Keratinocyte (primary cell): ENCODE measurements at regions not wholly inside any gene's neighbourhood (a gene's known extent, or its start where the extent isn't known, plus 50 kb on each side); places are given as distances from the start of the nearest gene placed in this dataset.

ENCODE experiments used
- DNase-seq: peaks from one replicate; pipeline ENCODE4 v3.0.0-alpha.2; 2011; ENCODE audit warnings: low read depth, missing footprints, low spot score
- FAIRE-seq: peaks from 2 replicates; lab custom pipeline; 2011; peaks lifted over from hg19 to GRCh38; lab: Jason Lieb, UNC
- H2AFZ ChIP-seq: 2 replicates; pipeline ENCODE4 v1.6.0; 2012; ENCODE audit warnings: low read length, control low read depth, inconsistent platforms; ENCODE audit not compliant: control insufficient read depth
- H3K27ac ChIP-seq: 2 replicates; pipeline ENCODE4 v1.5.1; 2011; ENCODE audit warnings: low read length; ENCODE audit not compliant: control insufficient read depth, insufficient read depth
- H3K27me3 ChIP-seq: 3 replicates; pipeline ENCODE4 v1.6.0; 2011; ENCODE audit warnings: low read length; ENCODE audit not compliant: control insufficient read depth, insufficient read depth; ENCODE audit errors: extremely low read depth
- H3K36me3 ChIP-seq, 2 experiments: 2 replicates in 1 of 2; 3 replicates in 1 of 2; pipeline ENCODE4 v1.5.1; 2011; ENCODE audit warnings: low read length in 2 of 2, mild to moderate bottlenecking in 1 of 2; ENCODE audit not compliant: control insufficient read depth in 2 of 2, insufficient read depth in 2 of 2; ENCODE audit errors: extremely low read depth in 1 of 2
- H3K4me1 ChIP-seq: 3 replicates; pipeline ENCODE4 v1.5.1; 2011; ENCODE audit warnings: low read length; ENCODE audit not compliant: control insufficient read depth, insufficient read depth; ENCODE audit errors: extremely low read depth
- H3K4me2 ChIP-seq: 3 replicates; pipeline ENCODE4 v1.6.0; 2011; ENCODE audit warnings: low read depth, low read length; ENCODE audit not compliant: control insufficient read depth, insufficient read depth; ENCODE audit errors: extremely low read depth
- H3K4me3 ChIP-seq, 3 experiments: fragments of 200-600 bp in 1 of 3; sonication (generic) in 1 of 3; 2 replicates in 2 of 3; 3 replicates in 1 of 3; pipeline ENCODE4 v1.5.1; 2011 to 2016; ENCODE audit warnings: low read length in 3 of 3, mild to moderate bottlenecking in 3 of 3, control low read depth in 2 of 3, inconsistent platforms in 1 of 3, low read depth in 1 of 3, mixed read lengths in 1 of 3, mixed run types in 1 of 3, moderate library complexity in 1 of 3; ENCODE audit not compliant: control insufficient read depth in 2 of 3, insufficient read depth in 2 of 3; ENCODE audit errors: extremely low read depth in 1 of 3
- H3K79me2 ChIP-seq: 2 replicates; pipeline ENCODE4 v1.6.0; 2012; ENCODE audit warnings: low read length; ENCODE audit not compliant: control insufficient read depth, insufficient read depth
- H3K9ac ChIP-seq: 3 replicates; pipeline ENCODE4 v1.6.0; 2011; ENCODE audit warnings: low read length; ENCODE audit not compliant: control insufficient read depth, insufficient read depth; ENCODE audit errors: extremely low read depth
- H3K9me1 ChIP-seq: 3 replicates; pipeline ENCODE4 v1.6.0; 2011; ENCODE audit warnings: low read length; ENCODE audit not compliant: control insufficient read depth, insufficient read depth; ENCODE audit errors: extremely low read depth
- H3K9me3 ChIP-seq: 2 replicates; pipeline ENCODE4 v1.5.1; 2012; ENCODE audit warnings: low read depth, low read length; ENCODE audit not compliant: control insufficient read depth
- H4K20me1 ChIP-seq: 3 replicates; pipeline ENCODE4 v1.6.0; 2011; ENCODE audit warnings: low read length; ENCODE audit not compliant: control insufficient read depth, insufficient read depth; ENCODE audit errors: extremely low read depth
- CTCF ChIP-seq, 3 experiments: IDR thresholded peaks in 1 of 3; conservative IDR thresholded peaks in 1 of 3; optimal IDR thresholded peaks in 1 of 3; 2 replicates in 2 of 3; 3 replicates in 1 of 3; pipeline versions ENCODE3 to v1.5.1; 2011; ENCODE audit warnings: low read length in 3 of 3, mild to moderate bottlenecking in 3 of 3, moderate library complexity in 2 of 3, control low read depth in 1 of 3, inconsistent platforms in 1 of 3; ENCODE audit not compliant: insufficient read depth in 2 of 3; ENCODE audit errors: extremely low read depth in 1 of 3
- EZH2 ChIP-seq: IDR thresholded peaks from one replicate; pipeline ENCODE4 v1.6.1; 2012; ENCODE audit warnings: inconsistent platforms, mild to moderate bottlenecking, low read length, moderate library complexity
- dilution Hi-C: fragments of 300-500 bp; cut with MboI; formaldehyde crosslinking; loops from one replicate; pipeline ENCODE4 v1.7.0; 2020; ENCODE audit warnings: low sequenced_read_pairs; ENCODE audit not compliant: extremely low pct_ligation_motif_present

- Histone ChIP-seq H3K9ac (no peak overlapping the region), H3K27ac (no peak overlapping the region), H3K79me2 (no peaks in the 10 kb centered on the region), H3K4me3 (no peak overlapping the region), H3K9me1 (no peaks in the 10 kb centered on the region), H3K36me3 (no peaks in the 10 kb centered on the region), H3K27me3 (no peaks in the 10 kb centered on the region), H4K20me1 (no peaks in the 10 kb centered on the region), H3K4me2 (no peak overlapping the region), H3K4me1 (no peaks in the 10 kb centered on the region), H2AFZ (no peak overlapping the region), H3K9me3 (no peaks in the 10 kb centered on the region)
- TF ChIP-seq EZH2 = no peak
- no peak for TF ChIP-seq CTCF (optimal IDR thresholded peaks at IDR 0.05 in 1 of 3, IDR thresholded peaks at IDR 0.05 in 1 of 3, conservative IDR thresholded peaks at IDR 0.05 in 1 of 3; ENCODE audit: extremely low read depth in 1 of 3, insufficient read depth in 2 of 3, low read length in 3 of 3)
- dilution Hi-C loops = no loop called here
- DNase-seq = no peak
- FAIRE-seq = no peak
Measured at GRCh38 chr16:56090076-56090475, 101.2 kb upstream of the GNAO1 start.

- no peaks in the 10 kb centered on the region for H3K9me3 ChIP-seq
- no peak overlapping the region for H3K4me2 ChIP-seq
- H3K79me2 ChIP-seq = no peaks in the 10 kb centered on the region
- no peaks in the 10 kb centered on the region for H4K20me1 ChIP-seq
- dilution Hi-C loops = no loop called here
- FAIRE-seq (no peak), DNase-seq (no peak)
- H3K4me3 ChIP-seq = no peak overlapping the region
- no peak for TF ChIP-seq EZH2
- TF ChIP-seq CTCF (optimal IDR thresholded peaks at IDR 0.05 in 1 of 3, IDR thresholded peaks at IDR 0.05 in 1 of 3, conservative IDR thresholded peaks at IDR 0.05 in 1 of 3; ENCODE audit: extremely low read depth in 1 of 3, insufficient read depth in 2 of 3, low read length in 3 of 3) = no peak
- H3K9me1 ChIP-seq = no peaks in the 10 kb centered on the region
- no peak overlapping the region for H2AFZ ChIP-seq
- no peak overlapping the region for H3K27ac ChIP-seq
- H3K9ac ChIP-seq = no peak overlapping the region
- H3K27me3 ChIP-seq = no peaks in the 10 kb centered on the region
- no peaks in the 10 kb centered on the region for H3K4me1 ChIP-seq
- no peaks in the 10 kb centered on the region for H3K36me3 ChIP-seq
Measured at GRCh38 chr16:56087626-56088025, 103.7 kb upstream of the GNAO1 start.
